ENCODE measurements at regions not wholly inside any gene's neighbourhood (a gene's known extent, or its start where the extent isn't known, plus 50 kb on each side); places are given as distances from the start of the nearest gene placed in this dataset.

GRCh38 chr13:63042686-63043085 lies 1627.0 kb upstream of the PCDH20 start:
- no peak overlapping the region for H3K4me2 ChIP-seq (ENCODE audit: insufficient read depth, insufficient read length, low read length)
- H3K4me1 Mint-ChIP-seq = peaks cover 5 to 8% of the 10 kb centered on the region in 2 experiments
- H3K9ac ChIP-seq (ENCODE audit: extremely low read depth, insufficient read length, low read length) = no peak overlapping the region
- H3K4me1 ChIP-seq (ENCODE audit: insufficient read depth, low read length) = no peaks in the 10 kb centered on the region
- no peaks in the 10 kb centered on the region for H3K23me2 ChIP-seq (ENCODE audit: insufficient read length, low read depth, low read length, poor library complexity, severe bottlenecking)
- no peak overlapping the region for H3K23ac ChIP-seq (ENCODE audit: insufficient read length, low read depth, low read length)
- H3K56ac ChIP-seq (ENCODE audit: insufficient read length, low read depth, low read length) = no peak overlapping the region
- H2BK5ac ChIP-seq (ENCODE audit: insufficient read length, low read length) = no peak overlapping the region
- H2AK5ac ChIP-seq (ENCODE audit: insufficient read length, low read length) = no peak overlapping the region
- no CpG with 5 or more reads among the region's 2 CpGs for WGBS (ENCODE audit: extremely low coverage, insufficient read length, low lambda C conversion rate)
- H3K27me3 ChIP-seq (ENCODE audit: insufficient read depth, low read length) = no peaks in the 10 kb centered on the region
- no peak overlapping the region for H2BK12ac ChIP-seq (ENCODE audit: insufficient read length, low read depth, low read length)
- no peak overlapping the region for H3T11ph ChIP-seq (ENCODE audit: low read length)
- H2BK120ac ChIP-seq (ENCODE audit: low read depth, low read length, poor library complexity, severe bottlenecking) = no peak overlapping the region
- no peak overlapping the region for H3K4ac ChIP-seq (ENCODE audit: low read depth, low read length)
- no peak overlapping the region for H4K91ac ChIP-seq (ENCODE audit: insufficient read length, low read depth, low read length)
- H3K9me3 ChIP-seq (ENCODE audit: control insufficient read depth, low read depth, low read length) = no peaks in the 10 kb centered on the region
- H3K79me2 ChIP-seq (ENCODE audit: insufficient read depth, low read length) = no peaks in the 10 kb centered on the region
- no peaks in the 10 kb centered on the region for H3K79me1 ChIP-seq (ENCODE audit: insufficient read depth, low read depth, low read length, poor library complexity, severe bottlenecking)
- H4K5ac ChIP-seq (ENCODE audit: insufficient read length, low read depth, low read length) = no peak overlapping the region
- no peaks in the 10 kb centered on the region for H4K20me1 ChIP-seq (ENCODE audit: control insufficient read depth, insufficient read depth, insufficient read length)
- peaks cover 0 to 3% (median 0%) of the 10 kb centered on the region in 3 experiments; a peak in 1 of 7 replicates for H3K36me3 Mint-ChIP-seq (ENCODE audit: insufficient read depth in 1 of 3, low read depth in 3 of 3)
- H3K27ac ChIP-seq (ENCODE audit: insufficient read length, low read depth, low read length) = no peak overlapping the region
- no peak overlapping the region for H2AFZ ChIP-seq (ENCODE audit: low read length)
- no peak overlapping the region for H3K27ac Mint-ChIP-seq
- H2BK15ac ChIP-seq (ENCODE audit: low read depth, low read length) = no peak overlapping the region
- H4K8ac ChIP-seq (replicated peaks; ENCODE audit: insufficient read length, low read depth, low read length) = no peak overlapping the region
- H2BK20ac ChIP-seq (ENCODE audit: low read depth, low read length, poor library complexity, severe bottlenecking) = no peak overlapping the region
- H3K9me3 Mint-ChIP-seq = peaks cover 20 to 24% of the 10 kb centered on the region in 2 experiments
- no peaks in the 10 kb centered on the region for H3K27me3 Mint-ChIP-seq (ENCODE audit: low read depth)
- no peak overlapping the region for H3K14ac ChIP-seq (ENCODE audit: insufficient read depth, low read length)
- H3K18ac ChIP-seq (ENCODE audit: insufficient read length, low read depth, low read length) = no peak overlapping the region
- no peak for TF ChIP-seq CTCF (conservative IDR thresholded peaks at IDR 0.05)
- no peak overlapping the region for H3K4me3 Mint-ChIP-seq
- no peak for DNase-seq
